ENCODE measurements at regions not wholly inside any gene's neighbourhood (a gene's known extent, or its start where the extent isn't known, plus 50 kb on each side); places are given as distances from the start of the nearest gene placed in this dataset.

GRCh38 chr7:1311406-1312135, 78.9 kb downstream of the UNCX start:
- WGBS, 2 donors = 93% methylated on average over 32 of the region's 32 CpGs; no CpG with 5 or more reads in 1 of the 2 donors
- Histone ChIP-seq H3K4me1 (no peaks in the 10 kb centered on the region), H3K36me3 (no peaks in the 10 kb centered on the region), H3K27me3 (no peaks in the 10 kb centered on the region), H3K9me3 (no peaks in the 10 kb centered on the region), H3K4me3 (no peak overlapping the region), H3K27ac (no peak overlapping the region)
- TF ChIP-seq, protein P1, sequence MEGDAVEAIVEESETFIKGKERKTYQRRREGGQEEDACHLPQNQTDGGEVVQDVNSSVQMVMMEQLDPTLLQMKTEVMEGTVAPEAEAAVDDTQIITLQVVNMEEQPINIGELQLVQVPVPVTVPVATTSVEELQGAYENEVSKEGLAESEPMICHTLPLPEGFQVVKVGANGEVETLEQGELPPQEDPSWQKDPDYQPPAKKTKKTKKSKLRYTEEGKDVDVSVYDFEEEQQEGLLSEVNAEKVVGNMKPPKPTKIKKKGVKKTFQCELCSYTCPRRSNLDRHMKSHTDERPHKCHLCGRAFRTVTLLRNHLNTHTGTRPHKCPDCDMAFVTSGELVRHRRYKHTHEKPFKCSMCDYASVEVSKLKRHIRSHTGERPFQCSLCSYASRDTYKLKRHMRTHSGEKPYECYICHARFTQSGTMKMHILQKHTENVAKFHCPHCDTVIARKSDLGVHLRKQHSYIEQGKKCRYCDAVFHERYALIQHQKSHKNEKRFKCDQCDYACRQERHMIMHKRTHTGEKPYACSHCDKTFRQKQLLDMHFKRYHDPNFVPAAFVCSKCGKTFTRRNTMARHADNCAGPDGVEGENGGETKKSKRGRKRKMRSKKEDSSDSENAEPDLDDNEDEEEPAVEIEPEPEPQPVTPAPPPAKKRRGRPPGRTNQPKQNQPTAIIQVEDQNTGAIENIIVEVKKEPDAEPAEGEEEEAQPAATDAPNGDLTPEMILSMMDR (IDR thresholded peaks at IDR 0.05) = no peak
- TF ChIP-seq POLR2AphosphoS5 (IDR thresholded peaks at IDR 0.05) = no peak
- no peak for TF ChIP-seq EP300 (IDR thresholded peaks at IDR 0.05)
- TF ChIP-seq POLR2A (IDR thresholded peaks at IDR 0.05) = no peak
- ATAC-seq (ENCODE audit: low FRiP score in 2 of 2) (no peak), DNase-seq (peak in 1 of 2 donors; percentile 76)

- DNase-seq = peak in 1 of 2 donors; percentile 63
- peak in 1 of 2 donors; percentile 12 for ATAC-seq (ENCODE audit: low FRiP score in 2 of 2)
- Histone ChIP-seq H3K36me3 (no peaks in the 10 kb centered on the region), H3K4me3 (no peak overlapping the region), H3K4me1 (no peaks in the 10 kb centered on the region), H3K9me3 (no peaks in the 10 kb centered on the region), H3K27ac (no peak overlapping the region), H3K27me3 (no peaks in the 10 kb centered on the region)
- TF ChIP-seq POLR2A (IDR thresholded peaks at IDR 0.05) (no peak), POLR2AphosphoS5 (IDR thresholded peaks at IDR 0.05) (no peak), EP300 (IDR thresholded peaks at IDR 0.05) (no peak)
- TF ChIP-seq, protein P1 (IDR thresholded peaks at IDR 0.05) = no peak
- WGBS, 2 donors = 91 to 94% methylated on average over 24 to 27 of the region's 30 CpGs
These were observed 79.7 kb downstream of the UNCX start for GRCh38 chr7:1312136-1313070.

GRCh38 chr7:1313613-1314012, 80.9 kb downstream of the UNCX start:
- Histone ChIP-seq H3K27me3 (no peaks in the 10 kb centered on the region), H3K27ac (no peak overlapping the region), H3K4me1 (no peaks in the 10 kb centered on the region), H3K9me3 (no peaks in the 10 kb centered on the region), H3K36me3 (no peaks in the 10 kb centered on the region), H3K4me3 (no peak overlapping the region)
- TF ChIP-seq EP300 (IDR thresholded peaks at IDR 0.05) = no peak
- TF ChIP-seq POLR2A (IDR thresholded peaks at IDR 0.05) = no peak
- TF ChIP-seq POLR2AphosphoS5 (IDR thresholded peaks at IDR 0.05) = no peak
- TF ChIP-seq, protein P1 (IDR thresholded peaks at IDR 0.05) = no peak
- DNase-seq (peak in 1 of 2 donors; percentile 41), ATAC-seq (ENCODE audit: low FRiP score in 2 of 2) (no peak)
- WGBS, 2 donors = 63 to 69% methylated on average over 14 to 15 of the region's 15 CpGs

- H3K27ac ChIP-seq = no peak overlapping the region
- TF ChIP-seq, protein P1 (IDR thresholded peaks at IDR 0.05) = no peak
- H3K36me3 ChIP-seq = no peaks in the 10 kb centered on the region
- H3K4me1 ChIP-seq = no peaks in the 10 kb centered on the region
- H3K4me3 ChIP-seq = no peak overlapping the region
- ATAC-seq (ENCODE audit: low FRiP score in 2 of 2) = peak in 1 of 2 donors; percentile 3
- DNase-seq = peak in 1 of 2 donors; percentile 56
- no peaks in the 10 kb centered on the region for H3K27me3 ChIP-seq
- 75 to 76% methylated on average over 18 to 27 of the region's 28 CpGs for WGBS, 2 donors
- H3K9me3 ChIP-seq = no peaks in the 10 kb centered on the region
These were observed 81.6 kb downstream of the UNCX start for GRCh38 chr7:1314021-1314907.
